OCI-LY7 (cell line): ENCODE measurements at regions not wholly inside any gene's neighbourhood (a gene's known extent, or its start where the extent isn't known, plus 50 kb on each side); places are given as distances from the start of the nearest gene placed in this dataset.

ENCODE experiments used
- BruUV-seq: library from RNA; stranded (reverse); fragments of 400-500 nt; replicated peaks from 2 replicates; lab custom pipeline; 2021; lab: Mats Ljungman, UMichigan
- CTCF ChIA-PET: fragments of 300-600 bp; sonication (Branson Sonifier 250); formaldehyde crosslinking; loops from one replicate; lab custom pipeline; 2022; ENCODE audit warnings: antibody characterized with exemption; ENCODE audit not compliant: unreplicated experiment; lab: Charles Lee
- POLR2A ChIA-PET: fragments of 300-600 bp; sonication (Branson Sonifier 250); formaldehyde crosslinking; loops from one replicate; lab custom pipeline; 2022; ENCODE audit warnings: antibody characterized with exemption; lab: Charles Lee
- DNase-seq: peaks from one replicate; pipeline ENCODE4 v3.0.0-alpha.2; 2015; ENCODE audit warnings: low spot score
- H2AFZ ChIP-seq: fragments of 200-600 bp; sonication (generic), shearing (Covaris generic); 2 replicates; pipeline ENCODE4 v1.6.1; 2014; ENCODE audit warnings: mild to moderate bottlenecking, antibody characterized with exemption, low read length, moderate library complexity
- H3K27ac ChIP-seq: fragments of 200-600 bp; sonication (generic); 2 replicates; pipeline ENCODE4 v1.5.1; 2014; ENCODE audit warnings: mixed run types, low read depth, mild to moderate bottlenecking, moderate library complexity, low read length, inconsistent platforms; ENCODE audit not compliant: poor library complexity, severe bottlenecking
- H3K36me3 ChIP-seq: fragments of 200-600 bp; sonication (generic); 2 replicates; pipeline ENCODE4 v1.6.1; 2014; ENCODE audit warnings: mild to moderate bottlenecking, antibody characterized with exemption, low read length, moderate library complexity, mixed read lengths; ENCODE audit not compliant: insufficient read depth
- H3K4me1 ChIP-seq: fragments of 200-600 bp; sonication (generic); 2 replicates; pipeline ENCODE4 v1.5.1; 2014; ENCODE audit warnings: mild to moderate bottlenecking, low read length; ENCODE audit not compliant: insufficient read depth, poor library complexity, severe bottlenecking
- H3K4me2 ChIP-seq: fragments of 200-600 bp; sonication (generic); 2 replicates; pipeline ENCODE4 v1.6.1; 2014; ENCODE audit warnings: mild to moderate bottlenecking, low read length
- H3K4me3 ChIP-seq: fragments of 200-600 bp; sonication (generic); 2 replicates; pipeline ENCODE4 v1.5.1; 2014; ENCODE audit warnings: mild to moderate bottlenecking, low read depth, low read length; ENCODE audit not compliant: poor library complexity, severe bottlenecking
- H3K79me2 ChIP-seq: fragments of 200-600 bp; sonication (generic); 2 replicates; pipeline ENCODE4 v1.6.1; 2016; ENCODE audit warnings: low read depth, mild to moderate bottlenecking, low read length, moderate library complexity, mixed read lengths; ENCODE audit not compliant: insufficient read depth
- H3K9me2 ChIP-seq: fragments of 200-600 bp; sonication (generic); 2 replicates; pipeline ENCODE4 v1.6.1; 2016; ENCODE audit warnings: mild to moderate bottlenecking, low read length, mixed read lengths; ENCODE audit not compliant: insufficient read depth
- H3K9me3 ChIP-seq: fragments of 200-600 bp; sonication (generic); 2 replicates; pipeline ENCODE4 v1.6.1; 2014; ENCODE audit warnings: mild to moderate bottlenecking, mixed run types, low read length, mixed read lengths
- H4K20me1 ChIP-seq: fragments of 200-600 bp; sonication (generic); 2 replicates; pipeline ENCODE4 v1.6.1; 2014; ENCODE audit warnings: mild to moderate bottlenecking, antibody characterized with exemption, low read length, moderate library complexity, mixed read lengths; ENCODE audit not compliant: insufficient read depth
- EZH2phosphoT487 ChIP-seq: fragments of 200-600 bp; sonication (generic); IDR thresholded peaks from 2 replicates; pipeline ENCODE4 v1.6.1; 2018; ENCODE audit warnings: low read depth, borderline replicate concordance, mild to moderate bottlenecking, mixed run types, antibody characterized with exemption, low read length, moderate library complexity, mixed read lengths
- intact Hi-C: fragments of 100-400 bp; cut with micrococcal nuclease; formaldehyde crosslinking; loops from one replicate; pipeline ENCODE4 v1.10.0; 2022; ENCODE audit not compliant: unreplicated experiment
- TF ChIP-seq, protein P1 (sequence below): fragments of 200-600 bp; sonication (generic); conservative IDR thresholded peaks from 2 replicates; pipeline ENCODE4 v1.5.1; 2014; ENCODE audit warnings: mild to moderate bottlenecking, antibody characterized with exemption, low read length, moderate library complexity, mixed read lengths

DNA sequence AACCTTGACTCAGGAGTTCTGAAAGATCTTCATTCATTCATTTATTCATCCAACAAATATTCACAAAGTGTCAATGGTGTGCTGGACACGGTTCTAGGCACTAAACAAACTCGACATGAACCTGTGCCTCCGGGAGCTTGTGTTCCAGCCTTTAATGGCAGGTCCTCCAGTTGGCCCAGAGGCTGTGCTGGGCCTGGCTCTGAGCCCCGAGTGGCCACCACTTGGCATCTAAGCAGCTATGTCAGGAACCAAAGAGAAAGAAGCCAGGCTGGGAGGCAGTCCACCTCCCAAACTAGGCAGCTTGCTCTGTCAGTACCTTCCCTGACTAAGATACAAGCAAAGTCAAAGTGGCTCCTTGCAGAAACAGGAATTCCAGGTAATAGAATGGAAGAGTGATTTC, 233.6 kb downstream of the BUD13 start:
- Histone ChIP-seq H4K20me1 (no peaks in the 10 kb centered on the region), H3K9me3 (no peaks in the 10 kb centered on the region), H3K4me3 (no peak overlapping the region), H3K79me2 (no peaks in the 10 kb centered on the region), H3K9me2 (no peaks in the 10 kb centered on the region), H3K4me2 (no peak overlapping the region), H2AFZ (no peak overlapping the region), H3K27ac (no peak overlapping the region), H3K36me3 (no peaks in the 10 kb centered on the region), H3K4me1 (no peaks in the 10 kb centered on the region)
- TF ChIP-seq, protein P1, sequence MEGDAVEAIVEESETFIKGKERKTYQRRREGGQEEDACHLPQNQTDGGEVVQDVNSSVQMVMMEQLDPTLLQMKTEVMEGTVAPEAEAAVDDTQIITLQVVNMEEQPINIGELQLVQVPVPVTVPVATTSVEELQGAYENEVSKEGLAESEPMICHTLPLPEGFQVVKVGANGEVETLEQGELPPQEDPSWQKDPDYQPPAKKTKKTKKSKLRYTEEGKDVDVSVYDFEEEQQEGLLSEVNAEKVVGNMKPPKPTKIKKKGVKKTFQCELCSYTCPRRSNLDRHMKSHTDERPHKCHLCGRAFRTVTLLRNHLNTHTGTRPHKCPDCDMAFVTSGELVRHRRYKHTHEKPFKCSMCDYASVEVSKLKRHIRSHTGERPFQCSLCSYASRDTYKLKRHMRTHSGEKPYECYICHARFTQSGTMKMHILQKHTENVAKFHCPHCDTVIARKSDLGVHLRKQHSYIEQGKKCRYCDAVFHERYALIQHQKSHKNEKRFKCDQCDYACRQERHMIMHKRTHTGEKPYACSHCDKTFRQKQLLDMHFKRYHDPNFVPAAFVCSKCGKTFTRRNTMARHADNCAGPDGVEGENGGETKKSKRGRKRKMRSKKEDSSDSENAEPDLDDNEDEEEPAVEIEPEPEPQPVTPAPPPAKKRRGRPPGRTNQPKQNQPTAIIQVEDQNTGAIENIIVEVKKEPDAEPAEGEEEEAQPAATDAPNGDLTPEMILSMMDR: no peak
- no peak for TF ChIP-seq EZH2phosphoT487
- DNase-seq: no peak
- ChIA-PET POLR2A (no interaction called here), CTCF (no interaction called here)
- no TSS peak for BruUV-seq
- intact Hi-C loops: no loop called here

DNA sequence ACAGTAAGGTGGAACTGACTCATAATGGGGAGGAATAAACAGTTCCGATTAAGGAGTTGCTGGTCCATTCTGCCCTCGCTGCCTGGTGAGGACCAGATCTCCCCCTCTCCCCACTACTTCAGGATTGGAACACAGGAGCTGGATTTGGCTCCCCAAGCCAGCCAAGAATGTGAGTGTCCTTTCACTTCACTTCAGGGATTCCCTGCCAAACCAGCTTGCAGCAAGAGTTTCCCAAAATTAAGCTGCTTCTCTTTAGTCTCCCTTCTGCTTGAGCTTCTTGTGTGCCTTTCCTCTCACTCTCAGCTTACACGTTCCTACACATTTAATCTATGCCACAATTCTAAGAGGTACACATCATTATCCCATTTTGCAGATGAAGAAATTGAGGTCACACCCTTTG, 234.1 kb downstream of the BUD13 start:
- CTCF ChIA-PET: no interaction called here
- BruUV-seq: no TSS peak
- Histone ChIP-seq H3K79me2 (no peaks in the 10 kb centered on the region), H3K4me2 (no peak overlapping the region), H2AFZ (no peak overlapping the region), H3K27ac (no peak overlapping the region), H3K36me3 (no peaks in the 10 kb centered on the region), H3K9me2 (no peaks in the 10 kb centered on the region), H3K9me3 (no peaks in the 10 kb centered on the region), H3K4me1 (no peaks in the 10 kb centered on the region), H4K20me1 (no peaks in the 10 kb centered on the region), H3K4me3 (no peak overlapping the region)
- intact Hi-C loops: no loop called here
- TF ChIP-seq EZH2phosphoT487: no peak
- TF ChIP-seq, protein P1: no peak
- DNase-seq: no peak
- POLR2A ChIA-PET: interaction anchor here (0.6 kb wide), 1 partner anchor 17 kb away, joined by 4 read pairs; no protein-coding TSS in a partner anchor

DNA sequence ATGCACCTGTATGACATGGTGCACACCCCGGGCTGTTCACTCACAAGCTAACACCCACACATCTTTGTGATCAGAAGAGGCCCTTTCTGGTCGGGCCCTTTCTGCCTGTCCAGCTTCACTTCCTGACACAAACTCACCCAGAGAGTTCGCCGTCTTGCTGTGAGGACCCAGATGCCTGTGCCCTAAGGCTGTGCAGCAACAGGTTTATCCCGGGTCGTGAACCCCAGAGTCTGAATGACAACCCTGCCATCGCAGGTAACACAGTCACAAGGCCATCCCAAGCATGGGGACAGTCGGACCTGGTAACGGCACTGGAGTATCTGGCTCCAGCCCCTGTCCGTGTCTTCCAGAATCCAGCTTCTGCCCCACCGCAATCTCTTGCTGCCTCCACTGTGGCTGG, 235.1 kb downstream of the BUD13 start:
- Histone ChIP-seq H3K36me3 (no peaks in the 10 kb centered on the region), H3K79me2 (no peaks in the 10 kb centered on the region), H3K9me2 (no peaks in the 10 kb centered on the region), H3K27ac (no peak overlapping the region), H3K4me1 (no peaks in the 10 kb centered on the region), H2AFZ (no peak overlapping the region), H3K4me3 (no peak overlapping the region), H3K4me2 (no peak overlapping the region), H4K20me1 (no peaks in the 10 kb centered on the region), H3K9me3 (no peaks in the 10 kb centered on the region)
- intact Hi-C loops: no loop called here
- no TSS peak for BruUV-seq
- ChIA-PET POLR2A (no interaction called here), CTCF (no interaction called here)
- DNase-seq: no peak
- no peak for TF ChIP-seq EZH2phosphoT487
- TF ChIP-seq, protein P1: no peak
